ENCODE measurements at regions not wholly inside any gene's neighbourhood (a gene's known extent, or its start where the extent isn't known, plus 50 kb on each side); places are given as distances from the start of the nearest gene placed in this dataset.

DNA sequence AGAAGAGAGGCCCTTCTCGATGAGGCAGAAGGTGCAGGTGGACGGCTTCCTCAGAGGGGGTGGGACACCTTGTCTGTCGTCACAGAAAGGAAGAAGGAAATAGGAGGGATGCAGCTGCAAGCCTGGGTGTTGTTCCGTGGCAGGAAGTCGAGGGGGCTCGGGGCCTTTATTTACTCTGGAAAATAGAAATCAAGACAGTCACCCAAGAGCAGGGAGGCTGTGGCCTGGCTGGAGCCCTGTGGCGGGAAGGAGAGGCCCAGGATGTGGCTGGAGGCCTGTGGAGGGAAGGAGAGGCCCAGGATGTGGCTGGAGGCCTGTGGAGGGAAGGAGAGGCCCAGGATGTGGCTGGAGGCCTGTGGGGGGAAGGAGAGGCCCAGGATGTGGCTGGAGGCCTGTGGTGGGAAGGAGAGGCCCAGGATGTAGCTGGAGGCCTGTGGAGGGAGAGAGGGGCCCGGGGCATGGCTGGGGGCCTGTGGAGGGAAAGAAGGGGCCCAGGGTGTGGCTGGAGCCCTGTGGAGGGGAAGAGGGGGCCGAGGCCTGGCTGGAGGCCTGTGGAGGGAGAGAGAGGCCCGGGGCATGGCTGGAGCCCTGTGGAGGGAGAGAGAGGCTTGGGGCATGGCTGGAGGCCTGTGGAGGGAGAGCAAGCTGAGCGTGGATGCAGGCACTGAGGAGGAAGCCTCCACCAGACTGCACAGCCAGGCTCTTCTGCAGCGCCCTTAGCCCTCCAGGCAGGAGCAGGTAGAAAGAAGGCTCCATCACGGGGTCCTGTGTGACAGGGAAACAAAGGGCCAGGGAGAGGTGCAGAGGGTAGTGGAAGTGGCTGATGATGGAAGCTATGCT lies 97.3 kb upstream of the SFMBT2 start:
- no peak for TF ChIP-seq ZNF274 (IDR thresholded peaks at IDR 0.05; ENCODE audit: low read depth, low read length)
- H3K4me3 ChIP-seq (ENCODE audit: low read length), result no peak overlapping the region; the same call in 1 of the 2 replicates

GRCh38 chr10:7506571-7506970 lies 95.7 kb upstream of the SFMBT2 start:
- no peak for TF ChIP-seq ZNF274 (IDR thresholded peaks at IDR 0.05; ENCODE audit: low read depth, low read length)
- no peak overlapping the region; the same call in 1 of the 2 replicates for H3K4me3 ChIP-seq (ENCODE audit: low read length)

DNA sequence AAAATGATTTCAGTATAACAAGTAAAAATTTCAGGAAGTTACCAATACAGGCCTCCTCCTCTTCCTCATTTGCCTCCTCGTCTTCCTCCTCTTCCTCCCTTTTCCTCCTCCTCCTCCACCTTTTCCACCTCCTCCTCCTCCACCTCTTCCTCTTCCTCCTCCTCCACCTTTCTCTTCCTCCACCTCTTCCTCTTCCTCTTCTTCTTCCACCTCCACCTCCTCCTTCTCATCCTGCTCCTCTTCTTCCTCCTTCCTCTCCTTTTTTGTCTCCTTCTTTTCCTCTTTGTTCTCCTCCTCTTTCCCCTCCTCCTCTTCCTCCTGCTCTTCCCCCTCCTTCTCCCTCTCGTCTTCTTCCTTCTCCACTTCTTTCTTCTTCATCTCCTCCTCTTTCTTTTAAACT lies 94.4 kb upstream of the SFMBT2 start:
- no peak for TF ChIP-seq ZNF274 (IDR thresholded peaks at IDR 0.05; ENCODE audit: low read depth, low read length)
- H3K4me3 ChIP-seq (ENCODE audit: low read length), result no peak overlapping the region

- H3K4me3 ChIP-seq (ENCODE audit: low read length), result no peak overlapping the region
- no peak for TF ChIP-seq ZNF274 (IDR thresholded peaks at IDR 0.05; ENCODE audit: low read depth, low read length)
Observed at GRCh38 chr10:7503190-7503589, 92.4 kb upstream of the SFMBT2 start.

DNA sequence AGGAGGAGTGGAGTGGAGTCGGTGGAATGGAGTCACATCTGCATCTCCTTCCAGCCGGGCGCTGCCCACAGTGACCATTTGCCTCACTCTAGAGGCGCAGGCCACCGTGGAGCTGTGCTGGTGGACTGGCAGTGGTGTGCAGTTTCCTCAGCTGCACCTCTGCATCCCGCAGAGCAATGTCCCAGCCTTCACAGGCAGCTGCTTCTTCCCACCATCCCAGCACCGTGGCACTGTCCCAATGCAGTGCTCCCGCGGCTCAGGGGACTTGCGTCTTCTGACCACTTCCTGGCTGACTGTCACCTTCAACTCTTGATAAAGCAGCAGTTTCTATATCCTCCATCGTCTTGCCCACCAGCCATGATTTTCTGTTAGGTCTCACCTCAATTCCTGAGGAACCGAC lies 90.3 kb upstream of the SFMBT2 start:
- H3K4me3 ChIP-seq (ENCODE audit: low read length), result no peak overlapping the region
- no peak for TF ChIP-seq ZNF274 (IDR thresholded peaks at IDR 0.05; ENCODE audit: low read depth, low read length)

GRCh38 chr10:7498111-7498510 lies 87.3 kb upstream of the SFMBT2 start:
- no peak for TF ChIP-seq ZNF274 (IDR thresholded peaks at IDR 0.05; ENCODE audit: low read depth, low read length)

GRCh38 chr10:7493996-7494395 lies 83.2 kb upstream of the SFMBT2 start:
- TF ChIP-seq ZNF274 (IDR thresholded peaks at IDR 0.05; ENCODE audit: low read depth, low read length), result no peak
- no peak overlapping the region for H3K4me3 ChIP-seq (ENCODE audit: low read length)

More at GRCh38 chr10:7498111-7498510, 87.3 kb upstream of the SFMBT2 start:
- H3K4me3 ChIP-seq (ENCODE audit: low read length), result no peak overlapping the region

DNA sequence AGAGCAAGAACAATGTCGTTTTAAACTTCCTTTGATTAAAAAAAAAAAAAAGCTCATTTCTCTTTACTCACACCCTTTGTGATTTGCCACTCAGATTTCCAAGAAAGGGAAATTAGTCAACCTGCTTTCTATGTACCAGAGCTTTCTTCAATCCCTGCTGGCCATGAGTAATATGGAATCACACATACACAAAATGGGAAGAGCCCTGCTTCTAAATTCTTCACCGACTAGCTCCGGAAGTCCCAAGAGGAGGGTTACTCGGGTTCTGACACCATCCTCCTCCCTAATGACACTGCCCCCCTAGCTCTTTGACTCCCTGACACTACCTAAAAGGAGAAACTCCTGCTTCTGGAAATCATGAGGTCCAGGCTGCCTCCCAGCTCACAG lies 81.8 kb upstream of the SFMBT2 start:
- H3K4me3 ChIP-seq (ENCODE audit: low read length), result no peak overlapping the region; the same call in 1 of the 2 replicates
- TF ChIP-seq ZNF274 (IDR thresholded peaks at IDR 0.05; ENCODE audit: low read depth, low read length), result no peak

GRCh38 chr10:7491949-7492659 lies 81.3 kb upstream of the SFMBT2 start:
- peak overlapping the region; percentile 22; the same call in 1 of the 2 replicates for H3K4me3 ChIP-seq (ENCODE audit: low read length)
- TF ChIP-seq ZNF274 (IDR thresholded peaks at IDR 0.05; ENCODE audit: low read depth, low read length), result no peak

GRCh38 chr10:7491230-7491629 lies 80.4 kb upstream of the SFMBT2 start:
- H3K4me3 ChIP-seq (ENCODE audit: low read length), result no peak overlapping the region; the same call in 1 of the 2 replicates

GRCh38 chr10:7488418-7488829 lies 77.6 kb upstream of the SFMBT2 start:
- no peak for TF ChIP-seq ZNF274 (IDR thresholded peaks at IDR 0.05; ENCODE audit: low read depth, low read length)
- no peak overlapping the region for H3K4me3 ChIP-seq (ENCODE audit: low read length)

More at GRCh38 chr10:7491230-7491629, 80.4 kb upstream of the SFMBT2 start:
- TF ChIP-seq ZNF274 (IDR thresholded peaks at IDR 0.05; ENCODE audit: low read depth, low read length), result no peak

DNA sequence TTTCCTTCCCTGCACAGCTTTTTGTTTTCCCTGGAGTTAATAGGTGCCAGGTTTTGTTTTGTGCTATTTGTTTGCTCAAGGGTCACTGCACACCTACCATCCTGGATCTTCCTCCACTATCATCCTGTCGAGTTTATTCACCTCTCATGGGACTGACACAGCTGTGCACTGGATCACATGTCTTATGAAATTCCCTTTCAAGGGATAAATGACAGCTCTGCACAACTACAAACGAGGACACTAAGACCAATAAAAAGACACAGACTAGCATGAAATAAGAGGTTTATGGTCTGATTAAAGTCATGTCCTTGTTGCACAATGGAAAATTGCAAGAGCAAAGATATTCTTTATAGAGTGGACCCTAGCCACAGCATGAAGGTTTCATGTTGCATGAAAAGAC lies 76.7 kb upstream of the SFMBT2 start:
- no peak for TF ChIP-seq ZNF274 (IDR thresholded peaks at IDR 0.05; ENCODE audit: low read depth, low read length)
- H3K4me3 ChIP-seq (ENCODE audit: low read length), result no peak overlapping the region

DNA sequence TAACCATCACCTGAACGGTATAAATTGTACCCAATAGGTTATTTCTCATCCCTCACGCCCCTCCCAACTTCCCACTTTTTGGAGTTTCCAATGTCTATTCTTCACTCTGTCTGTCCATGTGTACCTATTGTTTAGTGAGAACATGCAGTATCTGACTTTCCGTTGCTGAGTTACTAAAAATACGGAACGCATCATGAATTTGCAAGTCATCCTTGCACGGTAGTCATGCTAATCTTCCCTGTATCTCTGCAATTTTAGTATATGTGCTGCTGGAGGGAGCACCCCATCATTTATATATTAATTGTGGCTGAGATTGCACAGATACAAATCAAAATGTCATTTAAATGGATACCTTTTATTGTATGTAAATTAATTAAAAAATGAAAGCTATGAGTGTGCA lies 75.7 kb upstream of the SFMBT2 start:
- no peak overlapping the region for H3K4me3 ChIP-seq (ENCODE audit: low read length)
- TF ChIP-seq ZNF274 (IDR thresholded peaks at IDR 0.05; ENCODE audit: low read depth, low read length), result no peak

- no peak for TF ChIP-seq ZNF274 (IDR thresholded peaks at IDR 0.05; ENCODE audit: low read depth, low read length)
- H3K4me3 ChIP-seq (ENCODE audit: low read length), result no peak overlapping the region
Observed at GRCh38 chr10:7485799-7486198, 75.0 kb upstream of the SFMBT2 start.

GRCh38 chr10:7485244-7485556 lies 74.4 kb upstream of the SFMBT2 start:
- H3K4me3 ChIP-seq (ENCODE audit: low read length), result peak overlapping the region; percentile 72; the same call in 1 of the 2 replicates
- no peak for TF ChIP-seq ZNF274 (IDR thresholded peaks at IDR 0.05; ENCODE audit: low read depth, low read length)

Data from GM08714 (cell line).